ENCODE measurements at regions not wholly inside any gene's neighbourhood (a gene's known extent, or its start where the extent isn't known, plus 50 kb on each side); places are given as distances from the start of the nearest gene placed in this dataset.

- DNase-seq (ENCODE audit: low read depth), result no peak
- TF ChIP-seq, protein P1, sequence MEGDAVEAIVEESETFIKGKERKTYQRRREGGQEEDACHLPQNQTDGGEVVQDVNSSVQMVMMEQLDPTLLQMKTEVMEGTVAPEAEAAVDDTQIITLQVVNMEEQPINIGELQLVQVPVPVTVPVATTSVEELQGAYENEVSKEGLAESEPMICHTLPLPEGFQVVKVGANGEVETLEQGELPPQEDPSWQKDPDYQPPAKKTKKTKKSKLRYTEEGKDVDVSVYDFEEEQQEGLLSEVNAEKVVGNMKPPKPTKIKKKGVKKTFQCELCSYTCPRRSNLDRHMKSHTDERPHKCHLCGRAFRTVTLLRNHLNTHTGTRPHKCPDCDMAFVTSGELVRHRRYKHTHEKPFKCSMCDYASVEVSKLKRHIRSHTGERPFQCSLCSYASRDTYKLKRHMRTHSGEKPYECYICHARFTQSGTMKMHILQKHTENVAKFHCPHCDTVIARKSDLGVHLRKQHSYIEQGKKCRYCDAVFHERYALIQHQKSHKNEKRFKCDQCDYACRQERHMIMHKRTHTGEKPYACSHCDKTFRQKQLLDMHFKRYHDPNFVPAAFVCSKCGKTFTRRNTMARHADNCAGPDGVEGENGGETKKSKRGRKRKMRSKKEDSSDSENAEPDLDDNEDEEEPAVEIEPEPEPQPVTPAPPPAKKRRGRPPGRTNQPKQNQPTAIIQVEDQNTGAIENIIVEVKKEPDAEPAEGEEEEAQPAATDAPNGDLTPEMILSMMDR (IDR thresholded peaks at IDR 0.05; ENCODE audit: insufficient read depth, low read length, poor library complexity, severe bottlenecking), result no peak
- Histone ChIP-seq H3K27me3 (ENCODE audit: control insufficient read depth, insufficient read depth, low read length) (no peaks in the 10 kb centered on the region), H3K4me3 (ENCODE audit: low read depth, low read length) (no peak overlapping the region), H3K36me3 (ENCODE audit: control insufficient read depth, insufficient read depth, low read length) (no peaks in the 10 kb centered on the region)
Observed at GRCh38 chr3:176798680-176799079, 398.6 kb downstream of the TBL1XR1 start.

- Histone ChIP-seq H3K4me3 (ENCODE audit: low read depth, low read length) (no peak overlapping the region), H3K36me3 (ENCODE audit: control insufficient read depth, insufficient read depth, low read length) (no peaks in the 10 kb centered on the region), H3K27me3 (ENCODE audit: control insufficient read depth, insufficient read depth, low read length) (no peaks in the 10 kb centered on the region)
- DNase-seq (ENCODE audit: low read depth), result no peak
- TF ChIP-seq, protein P1 (IDR thresholded peaks at IDR 0.05; ENCODE audit: insufficient read depth, low read length, poor library complexity, severe bottlenecking), result no peak
Observed at GRCh38 chr3:176796371-176796770, 400.9 kb downstream of the TBL1XR1 start.

GRCh38 chr3:176795891-176796290 lies 401.4 kb downstream of the TBL1XR1 start:
- Histone ChIP-seq H3K4me3 (ENCODE audit: low read depth, low read length) (no peak overlapping the region), H3K36me3 (ENCODE audit: control insufficient read depth, insufficient read depth, low read length) (no peaks in the 10 kb centered on the region), H3K27me3 (ENCODE audit: control insufficient read depth, insufficient read depth, low read length) (no peaks in the 10 kb centered on the region)
- TF ChIP-seq, protein P1 (IDR thresholded peaks at IDR 0.05; ENCODE audit: insufficient read depth, low read length, poor library complexity, severe bottlenecking), result no peak
- no peak for DNase-seq (ENCODE audit: low read depth)

DNA sequence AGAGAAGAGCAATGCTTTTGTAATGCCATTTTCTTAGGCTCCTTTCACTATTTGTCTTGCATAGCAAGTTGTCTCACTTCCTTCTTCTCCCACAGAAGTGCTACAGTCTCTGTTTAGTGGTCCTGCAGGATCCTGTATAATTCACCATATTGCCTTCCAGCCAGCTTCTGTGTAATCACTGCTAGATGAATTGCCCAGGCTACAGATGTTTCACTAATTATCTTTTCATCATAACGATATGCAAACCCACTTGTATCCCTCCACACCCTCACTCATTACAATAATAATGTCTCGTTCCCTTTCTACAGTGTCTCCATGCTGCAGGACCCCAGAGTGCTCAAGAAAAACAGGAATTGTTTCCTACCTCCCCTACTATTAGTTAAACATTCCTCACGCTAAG lies 402.9 kb downstream of the TBL1XR1 start:
- no peak for DNase-seq (ENCODE audit: low read depth)
- H3K36me3 ChIP-seq (ENCODE audit: control insufficient read depth, insufficient read depth, low read length), result no peaks in the 10 kb centered on the region
- no peaks in the 10 kb centered on the region for H3K27me3 ChIP-seq (ENCODE audit: control insufficient read depth, insufficient read depth, low read length)
- TF ChIP-seq, protein P1 (IDR thresholded peaks at IDR 0.05; ENCODE audit: insufficient read depth, low read length, poor library complexity, severe bottlenecking), result no peak
- no peak overlapping the region for H3K4me3 ChIP-seq (ENCODE audit: low read depth, low read length)

DNA sequence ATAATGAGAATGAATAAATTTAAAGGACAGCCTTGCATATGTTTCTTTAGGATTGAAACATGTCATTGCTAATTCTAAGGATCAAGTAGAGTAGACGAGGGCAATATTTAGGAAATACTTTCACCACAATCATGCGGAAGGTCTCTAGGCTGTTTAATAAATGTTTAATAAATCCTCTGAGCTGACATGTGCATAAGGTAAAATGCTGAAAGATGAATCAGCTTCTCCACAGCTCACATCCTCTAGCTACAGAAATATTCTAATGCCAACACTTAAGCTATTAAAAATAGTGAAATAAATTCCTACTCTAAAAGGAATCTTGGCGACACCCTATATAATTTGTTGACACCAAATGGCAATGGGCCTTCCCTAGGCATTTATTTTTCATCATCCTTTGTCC lies 407.3 kb downstream of the TBL1XR1 start:
- Histone ChIP-seq H3K36me3 (ENCODE audit: control insufficient read depth, insufficient read depth, low read length) (no peaks in the 10 kb centered on the region), H3K4me3 (ENCODE audit: low read depth, low read length) (no peak overlapping the region)
- DNase-seq (ENCODE audit: low read depth), result no peak

GRCh38 chr3:176789281-176789705 lies 408.0 kb downstream of the TBL1XR1 start:
- Histone ChIP-seq H3K4me3 (ENCODE audit: low read depth, low read length) (no peak overlapping the region), H3K36me3 (ENCODE audit: control insufficient read depth, insufficient read depth, low read length) (no peaks in the 10 kb centered on the region), H3K27me3 (ENCODE audit: control insufficient read depth, insufficient read depth, low read length) (no peaks in the 10 kb centered on the region)
- TF ChIP-seq, protein P1 (IDR thresholded peaks at IDR 0.05; ENCODE audit: insufficient read depth, low read length, poor library complexity, severe bottlenecking), result no peak
- no peak for DNase-seq (ENCODE audit: low read depth)

More for the DNA sequence above, 407.3 kb downstream of the TBL1XR1 start:
- TF ChIP-seq, protein P1 (IDR thresholded peaks at IDR 0.05; ENCODE audit: insufficient read depth, low read length, poor library complexity, severe bottlenecking), result no peak
- no peaks in the 10 kb centered on the region for H3K27me3 ChIP-seq (ENCODE audit: control insufficient read depth, insufficient read depth, low read length)

Data from kidney epithelial cell (primary cell).